ENCODE measurements at regions not wholly inside any gene's neighbourhood (a gene's known extent, or its start where the extent isn't known, plus 50 kb on each side); places are given as distances from the start of the nearest gene placed in this dataset.

- Mint-ChIP-seq H3K9me3 (no peaks in the 10 kb centered on the region), H3K4me3 (no peak overlapping the region), H3K36me3 (ENCODE audit: low read depth) (no peaks in the 10 kb centered on the region), H3K4me1 (peaks cover 21% of the 10 kb centered on the region), H3K27ac (no peak overlapping the region), H3K27me3 (ENCODE audit: insufficient read depth, low read depth, poor library complexity) (peaks cover 2% of the 10 kb centered on the region)
- no peaks in the 10 kb centered on the region for H3K27me3 ChIP-seq (ENCODE audit: insufficient read depth)
- ATAC-seq, result no peak
- H3K27ac ChIP-seq (ENCODE audit: low read depth), result no peak overlapping the region
- H3K4me1 ChIP-seq (ENCODE audit: insufficient read depth), result no peaks in the 10 kb centered on the region; the same call in 1 of the 2 replicates
- TF ChIP-seq ZNF114 (CRISPR knock-in tag; IDR thresholded peaks at IDR 0.05), result no peak
- no peak for TF ChIP-seq ETS1 (IDR thresholded peaks at IDR 0.05)
- no peak for TF ChIP-seq CTCF (conservative IDR thresholded peaks at IDR 0.05; ENCODE audit: low read depth in 2 of 2)
- no peak for TF ChIP-seq CREB1 (CRISPR knock-in tag; IDR thresholded peaks at IDR 0.05; ENCODE audit: low read depth)
- TF ChIP-seq ZNF331 (CRISPR knock-in tag; IDR thresholded peaks at IDR 0.05; ENCODE audit: low read depth), result no peak
- no peak for TF ChIP-seq ZNF462 (CRISPR knock-in tag; IDR thresholded peaks at IDR 0.05)
- H4K20me1 ChIP-seq (replicated peaks; ENCODE audit: insufficient read depth), result no peaks in the 10 kb centered on the region
- no peak overlapping the region for H3K4me2 ChIP-seq
- no peak for DNase-seq (ENCODE audit: low spot score)
- H3K36me3 ChIP-seq (ENCODE audit: insufficient read depth), result no peaks in the 10 kb centered on the region
- H3K9me2 ChIP-seq (ENCODE audit: insufficient read depth), result no peaks in the 10 kb centered on the region
- no peak overlapping the region for H3K4me3 ChIP-seq
- H2AFZ ChIP-seq, result no peak overlapping the region; the same call in 1 of the 2 replicates
- H3K79me2 ChIP-seq (replicated peaks; ENCODE audit: insufficient read depth), result no peaks in the 10 kb centered on the region
- H3F3A ChIP-seq (replicated peaks; ENCODE audit: low read depth), result no peaks in the 10 kb centered on the region
These were observed 92.5 kb upstream of the NXT1 start for GRCh38 chr20:23257848-23258746.
